ENCODE measurements at regions not wholly inside any gene's neighbourhood (a gene's known extent, or its start where the extent isn't known, plus 50 kb on each side); places are given as distances from the start of the nearest gene placed in this dataset.

- FAIRE-seq (no peak), DNase-seq (ENCODE audit: insufficient read length) (no peak)
- TF ChIP-seq POLR2AphosphoS5 (IDR thresholded peaks at IDR 0.05; ENCODE audit: low read depth, low read length) (no peak), POLR2A (IDR thresholded peaks at IDR 0.05; ENCODE audit: low read depth, low read length) (no peak), TAF1 (IDR thresholded peaks at IDR 0.05; ENCODE audit: borderline replicate concordance, low read depth, low read length) (no peak)
Observed at GRCh38 chr10:85293483-85293882, 965.1 kb downstream of the CCSER2 start.

DNA sequence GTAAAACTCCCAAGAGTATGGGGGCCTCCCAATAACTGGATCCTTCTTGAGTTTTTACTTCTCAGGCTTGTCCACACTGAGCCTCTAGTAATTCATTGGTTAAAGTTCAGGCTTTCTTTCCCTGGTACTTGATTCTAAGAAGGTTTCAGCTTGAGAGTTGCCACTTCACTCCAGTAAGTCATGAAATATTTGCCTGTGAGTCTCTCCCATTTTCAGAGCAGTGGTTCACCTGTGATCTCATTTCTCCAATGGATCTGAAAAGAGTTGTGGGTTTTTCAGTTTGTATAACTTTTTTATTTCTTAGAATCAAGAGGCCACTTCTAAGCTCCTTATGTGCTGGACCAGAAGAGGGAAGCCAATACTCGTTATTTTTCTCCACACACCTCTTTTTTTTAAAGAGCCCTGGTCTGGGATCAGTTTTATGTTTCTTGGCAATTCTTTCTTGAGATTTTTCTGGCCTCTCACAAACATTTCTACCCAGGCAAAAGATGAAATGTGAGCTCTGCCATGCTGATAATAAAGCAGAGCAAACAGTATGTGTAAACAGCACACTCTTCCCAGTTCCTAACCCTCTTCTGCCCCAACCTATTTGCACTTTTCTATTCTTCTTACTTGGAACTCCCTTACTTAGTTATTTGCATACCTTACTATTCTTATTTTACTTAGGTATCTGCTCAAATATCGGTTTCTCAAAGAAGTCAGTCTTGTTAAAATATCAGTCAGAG, 983.4 kb downstream of the CCSER2 start:
- DNase-seq (ENCODE audit: insufficient read length) (no peak), FAIRE-seq (no peak)
- TF ChIP-seq TAF1 (IDR thresholded peaks at IDR 0.05; ENCODE audit: borderline replicate concordance, low read depth, low read length) (no peak), POLR2AphosphoS5 (IDR thresholded peaks at IDR 0.05; ENCODE audit: low read depth, low read length) (no peak), POLR2A (IDR thresholded peaks at IDR 0.05; ENCODE audit: low read depth, low read length) (no peak)

DNA sequence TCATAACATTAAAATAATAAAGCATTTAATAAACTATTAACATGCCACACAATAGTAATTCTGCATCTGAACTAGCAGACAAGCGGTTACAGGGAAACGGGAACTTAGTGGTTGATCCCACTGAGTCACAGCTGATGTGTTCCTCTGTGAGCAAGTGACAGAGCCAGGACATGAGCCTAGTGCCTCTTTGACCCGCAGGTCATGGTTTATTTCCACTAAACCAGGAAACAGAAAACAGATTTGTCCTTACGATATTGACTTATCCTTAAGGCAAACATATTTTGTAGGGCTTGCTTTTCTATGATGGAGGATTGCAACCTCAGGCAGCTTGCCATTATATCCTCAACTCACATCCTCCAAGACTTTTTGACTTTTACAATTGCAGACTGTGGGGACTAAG, 987.3 kb downstream of the CCSER2 start:
- FAIRE-seq (no peak), DNase-seq (ENCODE audit: insufficient read length) (no peak)
- TF ChIP-seq TAF1 (IDR thresholded peaks at IDR 0.05; ENCODE audit: borderline replicate concordance, low read depth, low read length), result no peak
- TF ChIP-seq POLR2A (IDR thresholded peaks at IDR 0.05; ENCODE audit: low read depth, low read length), result no peak
- TF ChIP-seq POLR2AphosphoS5 (IDR thresholded peaks at IDR 0.05; ENCODE audit: low read depth, low read length), result no peak

DNA sequence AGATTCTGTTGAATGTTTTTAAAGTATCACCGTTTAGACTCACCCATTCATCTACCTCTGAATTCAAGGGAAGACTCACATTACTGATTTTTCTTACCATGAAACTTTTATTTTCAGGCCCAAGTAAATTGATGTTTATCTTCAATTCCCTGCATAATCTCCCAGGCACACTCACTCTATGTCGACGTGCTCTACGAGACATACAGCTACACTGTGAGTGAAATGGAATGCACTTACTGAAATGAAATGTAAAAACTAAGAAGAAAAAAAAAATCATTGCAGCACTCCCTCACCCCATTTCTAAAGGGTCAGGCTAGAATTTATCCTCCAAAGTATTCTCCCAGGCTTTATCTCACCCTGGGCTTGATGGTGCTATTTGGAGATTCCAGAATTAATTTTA, 987.9 kb downstream of the CCSER2 start:
- DNase-seq (ENCODE audit: insufficient read length) (no peak), FAIRE-seq (no peak)
- TF ChIP-seq POLR2A (IDR thresholded peaks at IDR 0.05; ENCODE audit: low read depth, low read length), result no peak
- TF ChIP-seq TAF1 (IDR thresholded peaks at IDR 0.05; ENCODE audit: borderline replicate concordance, low read depth, low read length), result no peak
- no peak for TF ChIP-seq POLR2AphosphoS5 (IDR thresholded peaks at IDR 0.05; ENCODE audit: low read depth, low read length)

DNA sequence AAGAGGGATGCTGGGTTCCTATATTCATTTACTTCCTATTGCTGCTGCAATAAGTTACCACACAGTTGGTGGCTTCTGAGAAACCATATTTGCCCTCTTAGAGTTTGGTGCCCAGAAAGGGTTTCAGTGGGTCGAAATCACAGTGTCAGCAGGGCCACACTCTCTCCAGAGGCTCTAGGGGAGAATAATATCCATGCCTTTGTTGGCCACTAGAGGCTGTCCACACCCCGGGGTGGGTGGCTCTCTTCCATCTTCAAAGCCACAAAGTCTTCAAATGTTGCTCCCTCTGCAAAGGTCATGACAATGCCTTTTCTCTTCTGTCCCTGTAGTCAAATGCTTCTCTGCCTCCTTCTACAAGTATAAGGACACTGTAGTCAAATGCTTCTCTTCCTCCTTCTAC, 989.4 kb downstream of the CCSER2 start:
- no peak for TF ChIP-seq TAF1 (IDR thresholded peaks at IDR 0.05; ENCODE audit: borderline replicate concordance, low read depth, low read length)
- no peak for TF ChIP-seq POLR2A (IDR thresholded peaks at IDR 0.05; ENCODE audit: low read depth, low read length)
- TF ChIP-seq POLR2AphosphoS5 (IDR thresholded peaks at IDR 0.05; ENCODE audit: low read depth, low read length), result no peak
- FAIRE-seq, result no peak
- no peak for DNase-seq (ENCODE audit: insufficient read length)

DNA sequence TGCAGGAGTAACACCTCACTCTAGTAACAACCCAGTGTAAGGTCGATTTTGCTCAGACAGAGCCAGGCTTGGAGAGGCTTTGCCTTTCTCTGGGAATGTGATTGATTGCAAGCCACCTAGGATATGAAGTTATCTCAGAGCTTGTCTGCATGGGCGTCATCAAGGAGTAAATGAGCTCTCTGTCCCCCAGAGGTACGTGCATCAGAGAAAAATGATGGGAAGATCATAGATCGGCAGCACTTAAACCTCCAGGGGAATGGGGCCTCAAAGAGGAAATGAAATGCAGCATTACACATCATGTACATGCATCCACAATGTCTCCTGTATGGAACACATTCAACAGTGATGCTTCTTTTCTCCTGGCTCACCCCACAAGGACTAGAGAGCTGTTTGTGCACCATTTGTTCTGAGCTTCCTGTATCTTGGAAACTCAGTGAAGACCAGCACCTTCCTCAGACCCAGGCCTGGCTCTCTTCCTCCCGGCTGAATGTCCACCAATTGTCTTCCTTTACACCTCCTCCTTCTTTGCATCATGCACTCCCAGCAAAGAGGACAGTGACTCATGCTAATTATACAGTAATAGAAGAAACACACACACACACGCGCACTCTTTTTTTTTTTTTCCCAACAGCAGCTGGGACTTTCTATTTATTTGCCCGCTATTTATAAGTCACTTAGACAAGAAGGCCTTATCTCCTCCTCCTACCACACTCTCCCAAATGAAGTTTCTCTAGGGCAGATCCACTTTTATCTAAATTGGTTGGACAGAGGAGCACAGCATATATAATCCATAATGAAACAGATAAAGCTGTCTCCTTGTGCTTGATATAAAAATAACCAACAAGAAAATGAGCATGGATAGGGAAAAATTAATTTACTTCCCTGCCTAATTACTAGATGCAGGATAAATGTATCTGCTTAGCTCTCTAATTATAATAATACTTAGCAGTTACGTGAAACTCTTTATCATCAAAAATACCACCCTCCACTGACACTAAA, 990.7 kb downstream of the CCSER2 start:
- TF ChIP-seq POLR2A (IDR thresholded peaks at IDR 0.05; ENCODE audit: low read depth, low read length), result no peak
- TF ChIP-seq TAF1 (IDR thresholded peaks at IDR 0.05; ENCODE audit: borderline replicate concordance, low read depth, low read length), result no peak
- TF ChIP-seq POLR2AphosphoS5 (IDR thresholded peaks at IDR 0.05; ENCODE audit: low read depth, low read length), result no peak
- FAIRE-seq, result no peak
- no peak for DNase-seq (ENCODE audit: insufficient read length)

DNA sequence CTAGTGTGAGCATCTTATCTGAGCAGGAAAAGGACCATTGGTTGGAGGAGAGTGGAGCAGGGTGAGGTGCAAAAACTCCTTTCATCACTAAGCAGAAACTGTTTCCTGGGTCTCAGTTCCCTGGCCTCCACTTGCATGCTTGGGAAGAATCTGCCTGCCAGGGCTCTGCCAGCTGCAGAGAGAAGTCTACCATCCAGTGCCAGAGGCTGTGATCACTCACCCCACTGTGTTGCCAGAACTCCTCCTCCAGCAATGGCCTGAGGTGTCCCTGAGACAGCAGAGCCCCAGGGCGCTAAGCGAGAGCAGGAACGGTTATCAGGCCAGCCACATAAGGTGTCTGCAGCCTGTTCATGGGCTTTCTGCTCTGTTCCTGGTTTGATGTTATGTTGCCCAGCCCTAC, 991.4 kb downstream of the CCSER2 start:
- TF ChIP-seq TAF1 (IDR thresholded peaks at IDR 0.05; ENCODE audit: borderline replicate concordance, low read depth, low read length), result no peak
- TF ChIP-seq POLR2AphosphoS5 (IDR thresholded peaks at IDR 0.05; ENCODE audit: low read depth, low read length), result no peak
- no peak for TF ChIP-seq POLR2A (IDR thresholded peaks at IDR 0.05; ENCODE audit: low read depth, low read length)
- FAIRE-seq (no peak), DNase-seq (ENCODE audit: insufficient read length) (no peak)

- no peak for TF ChIP-seq TAF1 (IDR thresholded peaks at IDR 0.05; ENCODE audit: borderline replicate concordance, low read depth, low read length)
- TF ChIP-seq POLR2A (IDR thresholded peaks at IDR 0.05; ENCODE audit: low read depth, low read length), result no peak
- TF ChIP-seq POLR2AphosphoS5 (IDR thresholded peaks at IDR 0.05; ENCODE audit: low read depth, low read length), result no peak
- FAIRE-seq, result no peak
- no peak for DNase-seq (ENCODE audit: insufficient read length)
Observed at GRCh38 chr10:85333594-85333993, 1005.2 kb downstream of the CCSER2 start.

GRCh38 chr10:85362401-85362800, 1004.2 kb downstream of the GRID1 start:
- TF ChIP-seq POLR2A (IDR thresholded peaks at IDR 0.05; ENCODE audit: low read depth, low read length) (no peak), TAF1 (IDR thresholded peaks at IDR 0.05; ENCODE audit: borderline replicate concordance, low read depth, low read length) (no peak), POLR2AphosphoS5 (IDR thresholded peaks at IDR 0.05; ENCODE audit: low read depth, low read length) (no peak)
- FAIRE-seq (no peak), DNase-seq (ENCODE audit: insufficient read length) (no peak)

DNA sequence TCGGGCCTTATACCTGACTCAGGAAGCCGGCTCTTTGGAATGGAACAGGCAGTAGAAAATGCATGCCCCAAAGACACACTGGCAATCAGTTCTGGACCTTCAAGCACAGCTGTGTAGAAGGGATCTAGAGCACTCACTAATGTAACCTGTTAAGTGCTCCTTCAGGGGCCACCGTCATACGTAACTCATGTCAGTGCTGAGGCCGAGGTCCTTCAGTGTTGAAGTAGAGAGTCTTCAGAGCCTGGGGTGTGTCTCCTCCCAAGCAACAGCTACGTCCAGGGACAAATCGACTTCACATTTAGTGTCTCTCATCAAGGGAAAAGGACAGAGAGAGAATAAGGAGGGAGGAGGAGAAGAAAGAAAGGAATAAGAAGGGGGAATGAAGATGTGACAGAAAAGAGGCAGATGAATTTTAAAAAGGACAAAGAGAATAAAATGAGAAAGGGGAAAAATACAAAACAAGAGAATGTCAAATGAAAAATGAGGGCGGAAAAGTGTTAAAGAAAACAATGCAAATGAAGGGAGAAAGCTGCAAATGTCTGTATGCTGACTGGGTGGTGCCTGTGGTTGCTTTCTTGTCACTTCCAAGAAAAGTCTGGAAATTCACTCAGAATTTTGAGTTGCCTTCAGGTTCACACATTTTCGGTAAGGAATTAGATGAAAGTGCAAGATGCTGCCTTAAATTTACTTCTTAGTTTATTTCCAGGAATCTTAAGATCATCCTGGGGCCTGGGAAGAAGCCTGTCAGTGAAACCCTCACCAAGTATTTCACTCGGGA, 989.4 kb downstream of the GRID1 start:
- TF ChIP-seq POLR2A (IDR thresholded peaks at IDR 0.05; ENCODE audit: low read depth, low read length) (no peak), POLR2AphosphoS5 (IDR thresholded peaks at IDR 0.05; ENCODE audit: low read depth, low read length) (no peak), TAF1 (IDR thresholded peaks at IDR 0.05; ENCODE audit: borderline replicate concordance, low read depth, low read length) (no peak)
- no peak for FAIRE-seq

GRCh38 chr10:85379338-85379737, 987.3 kb downstream of the GRID1 start:
- TF ChIP-seq TAF1 (IDR thresholded peaks at IDR 0.05; ENCODE audit: borderline replicate concordance, low read depth, low read length) (no peak), POLR2AphosphoS5 (IDR thresholded peaks at IDR 0.05; ENCODE audit: low read depth, low read length) (no peak), POLR2A (IDR thresholded peaks at IDR 0.05; ENCODE audit: low read depth, low read length) (no peak)
- no peak for DNase-seq (ENCODE audit: insufficient read length)
- no peak for FAIRE-seq

More for the DNA sequence above, 989.4 kb downstream of the GRID1 start:
- no peak for DNase-seq (ENCODE audit: insufficient read length)

All from GM12892 (cell line).